ENCODE measurements at regions not wholly inside any gene's neighbourhood (a gene's known extent, or its start where the extent isn't known, plus 50 kb on each side); places are given as distances from the start of the nearest gene placed in this dataset.

DNA sequence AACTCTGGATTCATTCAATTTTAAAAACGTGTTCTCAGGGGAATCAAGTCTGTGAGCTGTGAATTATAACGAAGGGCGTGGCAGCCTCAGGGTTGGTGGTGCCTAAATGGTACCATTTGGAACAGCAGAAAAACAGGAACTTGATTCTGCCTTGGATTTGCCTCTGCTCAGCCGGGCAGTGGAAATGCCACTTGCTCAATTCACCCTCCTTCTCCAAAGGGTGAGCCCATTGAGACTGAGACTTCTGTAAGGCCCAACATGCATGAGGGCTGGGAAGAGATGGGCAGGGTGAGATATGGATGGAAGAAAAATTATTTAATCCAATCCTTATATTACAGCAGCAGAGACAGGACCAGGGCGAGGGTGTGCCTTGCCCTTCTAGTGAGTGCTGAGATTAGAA, 107.1 kb upstream of the HABP2 start:
- no peaks in the 10 kb centered on the region for H3K36me3 Mint-ChIP-seq (ENCODE audit: low read depth, unreplicated experiment)
- no peak overlapping the region for H3K4me3 Mint-ChIP-seq (ENCODE audit: unreplicated experiment)
- H3K4me1 Mint-ChIP-seq (ENCODE audit: unreplicated experiment) = peaks cover 10% of the 10 kb centered on the region
- DNase-seq (ENCODE audit: low spot score) = no peak
- no peak overlapping the region for H3K27ac Mint-ChIP-seq (ENCODE audit: unreplicated experiment)
- no peaks in the 10 kb centered on the region for H3K9me3 Mint-ChIP-seq (ENCODE audit: unreplicated experiment)
- peaks cover 3% of the 10 kb centered on the region for H3K27me3 Mint-ChIP-seq (ENCODE audit: unreplicated experiment)
- TF ChIP-seq, protein P1, sequence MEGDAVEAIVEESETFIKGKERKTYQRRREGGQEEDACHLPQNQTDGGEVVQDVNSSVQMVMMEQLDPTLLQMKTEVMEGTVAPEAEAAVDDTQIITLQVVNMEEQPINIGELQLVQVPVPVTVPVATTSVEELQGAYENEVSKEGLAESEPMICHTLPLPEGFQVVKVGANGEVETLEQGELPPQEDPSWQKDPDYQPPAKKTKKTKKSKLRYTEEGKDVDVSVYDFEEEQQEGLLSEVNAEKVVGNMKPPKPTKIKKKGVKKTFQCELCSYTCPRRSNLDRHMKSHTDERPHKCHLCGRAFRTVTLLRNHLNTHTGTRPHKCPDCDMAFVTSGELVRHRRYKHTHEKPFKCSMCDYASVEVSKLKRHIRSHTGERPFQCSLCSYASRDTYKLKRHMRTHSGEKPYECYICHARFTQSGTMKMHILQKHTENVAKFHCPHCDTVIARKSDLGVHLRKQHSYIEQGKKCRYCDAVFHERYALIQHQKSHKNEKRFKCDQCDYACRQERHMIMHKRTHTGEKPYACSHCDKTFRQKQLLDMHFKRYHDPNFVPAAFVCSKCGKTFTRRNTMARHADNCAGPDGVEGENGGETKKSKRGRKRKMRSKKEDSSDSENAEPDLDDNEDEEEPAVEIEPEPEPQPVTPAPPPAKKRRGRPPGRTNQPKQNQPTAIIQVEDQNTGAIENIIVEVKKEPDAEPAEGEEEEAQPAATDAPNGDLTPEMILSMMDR (IDR thresholded peaks at IDR 0.05; ENCODE audit: unreplicated experiment) = no peak

DNA sequence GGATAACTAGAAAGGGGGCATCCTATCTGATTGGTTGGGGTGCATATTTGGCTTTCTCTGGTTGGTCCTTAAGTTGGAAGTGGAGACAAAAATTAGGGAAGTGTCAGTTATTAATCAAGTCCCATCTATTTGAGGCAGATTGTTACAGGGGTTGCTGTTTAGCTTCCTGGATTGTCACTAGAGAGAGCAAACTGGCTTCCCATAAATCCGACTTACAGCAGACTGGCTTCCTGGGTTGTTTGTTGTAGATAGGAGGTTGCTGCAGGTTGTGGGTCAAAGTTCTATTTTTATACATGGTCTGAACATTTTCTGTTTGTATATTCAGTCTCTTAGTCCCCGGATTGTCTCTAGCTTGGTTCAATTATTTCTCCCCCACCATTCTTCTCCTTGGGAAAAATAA, 106.1 kb upstream of the HABP2 start:
- Mint-ChIP-seq H3K4me3 (ENCODE audit: unreplicated experiment) (no peak overlapping the region), H3K4me1 (ENCODE audit: unreplicated experiment) (peaks cover 10% of the 10 kb centered on the region), H3K27me3 (ENCODE audit: unreplicated experiment) (peaks cover 1% of the 10 kb centered on the region), H3K36me3 (ENCODE audit: low read depth, unreplicated experiment) (no peaks in the 10 kb centered on the region), H3K27ac (ENCODE audit: unreplicated experiment) (no peak overlapping the region), H3K9me3 (ENCODE audit: unreplicated experiment) (no peaks in the 10 kb centered on the region)
- DNase-seq (ENCODE audit: low spot score) = no peak
- TF ChIP-seq, protein P1 (IDR thresholded peaks at IDR 0.05; ENCODE audit: unreplicated experiment) = no peak

DNA sequence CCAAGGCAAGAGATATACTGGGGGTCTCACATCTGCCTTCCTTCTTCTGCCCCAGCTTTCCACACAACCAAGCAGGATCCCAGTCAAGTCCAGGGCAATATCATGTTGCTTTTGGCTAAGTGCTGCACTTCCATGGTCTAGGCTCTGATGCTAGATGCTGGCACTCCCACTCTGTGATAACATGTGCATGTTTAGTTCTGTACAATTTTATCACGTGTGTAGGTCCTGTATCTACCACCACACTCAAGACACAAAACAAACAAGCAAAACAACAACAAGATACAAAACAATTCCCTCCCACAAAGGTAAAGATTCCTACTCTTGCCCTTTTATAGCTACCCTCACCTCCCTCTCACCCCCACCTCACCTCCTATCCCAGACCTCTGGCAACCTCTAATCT, 105.6 kb upstream of the HABP2 start:
- H3K9me3 Mint-ChIP-seq (ENCODE audit: unreplicated experiment) = no peaks in the 10 kb centered on the region
- no peak overlapping the region for H3K27ac Mint-ChIP-seq (ENCODE audit: unreplicated experiment)
- H3K4me1 Mint-ChIP-seq (ENCODE audit: unreplicated experiment) = peaks cover 10% of the 10 kb centered on the region
- no peak overlapping the region for H3K4me3 Mint-ChIP-seq (ENCODE audit: unreplicated experiment)
- TF ChIP-seq, protein P1 (IDR thresholded peaks at IDR 0.05; ENCODE audit: unreplicated experiment) = no peak
- no peaks in the 10 kb centered on the region for H3K36me3 Mint-ChIP-seq (ENCODE audit: low read depth, unreplicated experiment)
- DNase-seq (ENCODE audit: low spot score) = no peak
- peaks cover 1% of the 10 kb centered on the region for H3K27me3 Mint-ChIP-seq (ENCODE audit: unreplicated experiment)

DNA sequence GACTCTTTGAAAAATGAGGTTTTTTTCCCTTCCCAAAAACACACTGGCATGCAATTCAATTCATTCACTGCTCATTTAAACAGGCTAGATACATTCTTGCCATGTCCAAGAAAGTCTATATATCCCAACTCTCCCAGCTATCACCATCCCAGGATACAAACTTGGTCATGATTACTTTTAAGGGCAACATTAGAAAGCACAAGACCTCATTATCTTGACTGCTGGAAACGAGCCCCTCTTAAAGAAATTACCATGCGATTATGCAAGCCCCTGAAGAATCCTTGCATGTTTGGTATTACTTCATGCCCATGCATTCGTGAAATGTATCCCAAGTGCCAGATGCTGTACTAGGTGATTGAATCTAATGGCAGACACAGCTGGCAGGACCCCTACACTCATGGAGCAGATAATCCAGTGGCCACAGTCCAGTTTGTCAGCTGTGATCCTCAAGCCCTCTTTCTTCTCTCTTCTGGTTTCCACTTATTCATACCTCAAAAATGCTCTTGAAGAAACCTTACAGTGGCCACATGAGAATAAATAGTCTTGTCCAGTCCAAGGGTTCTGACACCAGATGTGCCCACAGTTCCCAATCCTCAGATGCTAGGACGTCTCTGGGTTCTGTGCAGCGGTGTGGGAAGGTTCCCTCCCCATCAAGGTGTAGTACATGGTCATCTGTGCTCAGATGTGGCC, 103.7 kb upstream of the HABP2 start:
- no peak for DNase-seq (ENCODE audit: low spot score)

More for the DNA sequence above, 103.7 kb upstream of the HABP2 start:
- Mint-ChIP-seq H3K4me1 (ENCODE audit: unreplicated experiment) (peaks cover 9% of the 10 kb centered on the region), H3K4me3 (ENCODE audit: unreplicated experiment) (no peak overlapping the region), H3K36me3 (ENCODE audit: low read depth, unreplicated experiment) (no peaks in the 10 kb centered on the region), H3K27me3 (ENCODE audit: unreplicated experiment) (peaks cover 1% of the 10 kb centered on the region), H3K9me3 (ENCODE audit: unreplicated experiment) (no peaks in the 10 kb centered on the region), H3K27ac (ENCODE audit: unreplicated experiment) (no peak overlapping the region)
- TF ChIP-seq, protein P1 (IDR thresholded peaks at IDR 0.05; ENCODE audit: unreplicated experiment) = no peak
